ENCODE measurements at regions not wholly inside any gene's neighbourhood (a gene's known extent, or its start where the extent isn't known, plus 50 kb on each side); places are given as distances from the start of the nearest gene placed in this dataset.
"Not testable (repeated sequence)": the region's sequence is repeated elsewhere in the genome, so short reads cannot be mapped to it uniquely, and the experiment has no call there.

DNA sequence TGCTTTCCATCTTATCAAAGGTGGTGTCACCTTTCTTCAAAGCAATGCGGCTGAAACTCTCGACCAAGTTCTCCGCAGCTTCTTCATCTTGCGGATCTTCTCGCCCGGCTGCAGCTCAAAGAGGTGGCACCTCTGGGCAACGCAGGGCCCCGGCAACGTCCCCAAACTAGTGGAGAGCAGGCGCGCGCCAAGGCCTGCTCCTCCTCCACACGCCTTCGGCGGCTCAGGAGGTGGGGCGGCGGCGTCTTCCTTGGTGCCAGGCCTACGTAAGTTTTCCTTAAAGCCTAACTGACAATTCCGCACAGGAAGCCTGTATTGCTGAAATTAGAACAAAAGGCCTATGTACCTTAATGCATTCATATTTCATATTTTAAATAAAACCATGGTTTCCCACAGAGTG lies 112.0 kb downstream of the TMX1 start:
- DNase-seq (ENCODE audit: low read depth): no peak

DNA sequence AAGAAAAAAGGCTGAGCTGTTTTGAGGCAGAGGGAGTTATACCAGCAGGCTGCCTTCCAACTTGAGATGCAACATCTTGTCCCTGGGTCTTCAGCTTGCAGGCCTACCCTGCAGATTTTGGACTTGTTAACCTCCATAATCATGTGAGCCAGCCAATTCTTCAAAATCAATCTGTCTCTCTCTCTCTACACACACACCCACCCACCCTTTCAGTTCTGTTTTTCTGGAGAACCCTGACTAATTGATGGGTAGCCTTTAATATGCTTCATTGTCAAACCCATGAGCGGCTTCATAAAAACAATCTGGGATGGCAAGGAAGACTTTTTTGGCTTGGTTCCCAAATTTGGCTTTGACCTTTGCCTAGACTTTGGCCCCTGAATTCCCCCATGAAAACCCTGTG lies 113.9 kb downstream of the TMX1 start:
- no peak for DNase-seq (ENCODE audit: low read depth)

- no peak for DNase-seq (ENCODE audit: low read depth)
These were observed 114.8 kb downstream of the TMX1 start for GRCh38 chr14:51354846-51355245.

DNA sequence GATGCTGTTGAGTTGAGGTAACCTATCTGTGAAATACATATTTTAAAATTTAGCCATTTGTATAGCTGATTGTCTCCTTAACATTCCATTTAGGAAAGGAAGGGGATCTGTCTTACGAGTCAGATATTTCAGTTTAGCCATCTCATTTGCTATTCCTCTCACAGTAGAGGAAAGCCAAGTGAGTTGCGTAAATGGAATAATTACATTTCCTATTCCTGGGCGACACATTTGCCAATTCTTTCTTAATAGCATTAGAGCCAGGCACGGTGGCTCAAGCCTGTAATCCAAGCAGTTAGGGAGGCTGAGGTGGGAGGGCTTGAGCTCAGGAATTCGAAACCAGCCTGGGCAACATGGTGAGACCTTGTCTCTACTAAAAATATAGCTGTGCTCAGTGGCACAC lies 116.3 kb downstream of the TMX1 start:
- DNase-seq (ENCODE audit: low read depth): peak; percentile 67

DNA sequence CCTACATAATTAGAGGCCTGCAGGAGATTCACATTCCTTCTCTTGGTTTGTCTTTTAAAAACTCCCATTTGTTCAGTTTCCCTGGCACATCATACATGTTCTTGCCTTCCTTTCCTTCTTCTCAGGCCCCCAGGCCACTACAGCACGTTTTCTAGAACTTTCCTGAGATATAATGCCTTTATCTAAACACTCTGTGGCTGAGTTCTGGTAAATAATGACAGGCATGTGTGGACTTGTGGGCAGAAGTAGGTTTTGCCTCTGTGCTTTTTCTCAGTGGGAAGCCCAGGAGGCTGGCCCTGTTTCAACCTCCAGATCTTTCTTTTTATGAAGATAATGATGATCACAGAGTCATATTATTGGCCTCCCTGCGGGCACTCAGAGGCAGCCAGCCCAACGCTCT lies 117.2 kb downstream of the TMX1 start:
- peak; percentile 7 for DNase-seq (ENCODE audit: low read depth)

- no peak for DNase-seq (ENCODE audit: low read depth)
These were observed 120.5 kb downstream of the TMX1 start for GRCh38 chr14:51360592-51360991.

DNA sequence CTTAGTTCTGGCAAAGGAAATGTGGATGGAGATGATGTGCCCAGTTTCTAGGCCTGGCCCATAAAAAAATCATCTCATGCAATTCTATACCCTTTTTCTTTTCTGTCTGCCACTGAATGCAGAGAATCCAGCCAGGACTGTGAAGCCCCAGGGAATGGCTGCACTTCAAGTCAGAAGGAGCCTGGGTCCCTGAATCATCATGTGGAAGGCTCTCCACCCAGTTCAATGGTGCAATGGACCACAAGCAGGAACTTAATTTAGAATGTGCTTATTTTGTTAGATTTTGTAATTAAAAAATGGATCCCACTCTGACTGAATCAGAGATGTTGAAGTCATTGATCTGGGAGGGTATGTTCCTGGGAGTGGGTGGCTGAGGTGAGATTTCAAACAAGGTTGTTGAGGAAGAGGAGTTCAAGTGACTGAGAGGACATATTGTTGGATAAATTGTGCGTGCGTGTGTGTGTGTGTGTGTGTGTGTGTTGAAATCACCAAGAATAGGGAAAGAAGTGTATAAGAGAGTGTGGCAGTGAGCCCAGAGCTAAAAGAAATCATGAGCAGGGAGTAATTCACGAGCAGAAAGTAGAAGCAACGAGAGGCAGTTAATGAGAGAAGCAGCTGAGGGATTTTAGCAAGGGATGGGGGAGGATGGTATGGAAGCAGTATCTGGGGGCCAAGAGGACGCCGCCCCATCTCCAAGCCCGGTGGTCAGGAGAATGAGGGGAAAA lies 125.4 kb downstream of the TMX1 start:
- DNase-seq (ENCODE audit: low read depth): peak; percentile 55

- not testable (repeated sequence) for DNase-seq (ENCODE audit: low read depth)
These were observed 126.4 kb downstream of the TMX1 start for GRCh38 chr14:51366460-51366859.

DNA sequence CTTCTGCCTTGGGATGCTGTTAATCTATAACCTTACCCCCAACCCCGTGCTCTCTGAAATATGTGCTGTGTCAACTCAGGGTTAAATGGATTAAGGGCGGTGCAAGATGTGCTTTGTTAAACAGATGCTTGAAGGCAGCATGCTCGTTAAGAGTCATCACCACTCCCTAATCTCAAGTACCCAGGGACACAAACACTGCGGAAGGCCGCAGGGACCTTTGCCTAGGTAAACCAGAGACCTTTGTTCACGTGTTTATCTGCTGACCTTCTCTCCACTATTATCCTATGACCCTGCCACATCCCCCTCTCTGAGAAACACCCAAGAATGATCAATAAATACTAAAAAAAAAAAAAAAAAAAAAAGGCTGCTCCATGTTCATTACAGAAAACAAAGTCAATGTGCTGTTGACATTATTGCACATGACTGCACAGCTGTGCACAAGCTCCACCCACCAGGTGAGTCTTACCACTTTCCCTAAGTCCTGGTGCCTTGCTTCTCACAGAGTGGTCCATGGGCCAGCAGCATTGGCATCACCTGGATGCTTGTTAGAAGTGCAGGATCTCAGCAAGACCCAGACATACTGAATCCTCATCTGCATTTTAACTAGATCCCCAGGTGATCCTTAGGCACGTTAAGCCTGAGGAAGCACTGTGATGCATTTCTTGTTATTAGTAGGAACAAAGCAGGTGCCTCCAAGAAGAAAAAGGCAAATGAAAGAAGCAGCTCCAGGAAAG lies 127.0 kb downstream of the TMX1 start:
- not testable (repeated sequence) for DNase-seq (ENCODE audit: low read depth)

DNA sequence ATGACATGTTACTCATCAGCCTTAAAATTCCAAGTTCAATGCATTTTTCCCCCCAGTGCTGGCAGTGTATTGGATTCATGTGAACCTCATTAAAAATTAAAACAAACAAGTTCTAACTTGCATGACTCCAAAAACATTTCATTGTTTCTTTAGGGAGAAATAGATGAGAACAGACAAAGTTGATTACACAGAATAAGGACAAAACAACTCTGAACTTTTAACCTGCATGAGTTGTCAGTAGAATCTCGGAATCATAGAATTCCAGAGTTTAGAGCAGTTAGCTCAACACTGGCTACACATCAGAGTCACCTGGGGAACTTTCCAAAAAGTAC lies 127.5 kb downstream of the TMX1 start:
- DNase-seq (ENCODE audit: low read depth): peak; percentile 89

- DNase-seq (ENCODE audit: low read depth): peak; percentile 93
These were observed 128.7 kb downstream of the TMX1 start for GRCh38 chr14:51368721-51369163.

DNA sequence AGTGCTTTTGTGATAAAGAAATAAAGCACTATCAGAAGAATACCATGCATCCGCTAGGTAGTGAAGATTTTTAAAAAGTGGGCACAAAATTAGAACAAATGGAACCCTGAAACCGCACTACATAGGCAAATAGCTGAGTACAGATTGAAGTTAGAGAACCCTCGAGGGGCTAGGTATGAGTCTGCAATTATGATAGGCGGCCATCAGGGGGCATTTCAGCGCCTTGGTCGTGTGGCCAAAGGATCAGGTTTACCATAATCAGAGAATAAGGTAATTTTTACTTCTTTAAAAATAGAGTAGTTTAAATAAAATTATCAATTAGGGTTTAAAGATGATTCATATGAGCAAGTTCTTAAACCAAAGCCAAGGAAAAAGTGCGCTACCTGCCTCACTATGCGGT lies 129.8 kb downstream of the TMX1 start:
- no peak for DNase-seq (ENCODE audit: low read depth)

GRCh38 chr14:51370758-51371386 lies 130.8 kb downstream of the TMX1 start:
- DNase-seq (ENCODE audit: low read depth): no peak

- not testable (repeated sequence) for DNase-seq (ENCODE audit: low read depth)
These were observed 137.1 kb downstream of the TMX1 start for GRCh38 chr14:51377186-51377585.

DNA sequence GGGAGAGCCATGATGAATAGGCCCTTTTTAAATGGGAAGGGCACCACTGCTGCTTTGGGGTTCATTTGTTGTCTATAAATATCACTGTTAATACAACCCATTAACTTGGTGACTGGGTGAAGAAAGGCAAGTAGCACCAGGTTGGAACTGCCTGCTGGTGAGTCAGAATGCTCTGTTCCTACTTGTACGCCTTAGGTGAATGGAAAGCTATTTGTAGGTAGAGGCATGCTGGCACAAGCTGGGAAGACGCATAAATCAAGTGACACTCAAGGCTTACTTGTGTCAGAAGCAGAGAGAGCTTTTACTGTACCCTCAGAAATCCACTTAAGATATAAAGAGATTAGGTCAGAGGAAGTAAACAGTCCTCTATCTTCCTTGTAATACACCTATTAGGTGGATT lies 142.5 kb downstream of the TMX1 start:
- no peak for DNase-seq (ENCODE audit: low read depth)

DNA sequence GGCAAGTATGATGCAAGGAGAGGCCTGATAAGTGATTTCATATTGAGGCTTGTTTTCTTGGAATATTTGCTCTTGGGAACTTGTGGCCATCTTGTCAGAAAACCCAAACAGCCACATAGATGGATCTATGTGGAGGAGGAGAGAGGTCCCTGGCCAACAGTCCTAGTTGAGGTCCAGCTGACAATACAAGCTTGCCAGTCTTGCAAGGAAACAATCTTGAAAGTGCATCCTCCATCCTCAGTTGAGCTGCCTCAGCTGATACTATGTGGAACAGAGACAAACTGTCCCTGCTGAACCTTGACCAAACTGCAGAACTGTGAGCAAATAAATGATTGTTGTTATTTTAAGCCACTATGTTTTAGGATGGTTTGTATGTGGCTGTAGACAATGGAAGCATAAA lies 146.4 kb downstream of the TMX1 start:
- no peak for DNase-seq (ENCODE audit: low read depth)

DNA sequence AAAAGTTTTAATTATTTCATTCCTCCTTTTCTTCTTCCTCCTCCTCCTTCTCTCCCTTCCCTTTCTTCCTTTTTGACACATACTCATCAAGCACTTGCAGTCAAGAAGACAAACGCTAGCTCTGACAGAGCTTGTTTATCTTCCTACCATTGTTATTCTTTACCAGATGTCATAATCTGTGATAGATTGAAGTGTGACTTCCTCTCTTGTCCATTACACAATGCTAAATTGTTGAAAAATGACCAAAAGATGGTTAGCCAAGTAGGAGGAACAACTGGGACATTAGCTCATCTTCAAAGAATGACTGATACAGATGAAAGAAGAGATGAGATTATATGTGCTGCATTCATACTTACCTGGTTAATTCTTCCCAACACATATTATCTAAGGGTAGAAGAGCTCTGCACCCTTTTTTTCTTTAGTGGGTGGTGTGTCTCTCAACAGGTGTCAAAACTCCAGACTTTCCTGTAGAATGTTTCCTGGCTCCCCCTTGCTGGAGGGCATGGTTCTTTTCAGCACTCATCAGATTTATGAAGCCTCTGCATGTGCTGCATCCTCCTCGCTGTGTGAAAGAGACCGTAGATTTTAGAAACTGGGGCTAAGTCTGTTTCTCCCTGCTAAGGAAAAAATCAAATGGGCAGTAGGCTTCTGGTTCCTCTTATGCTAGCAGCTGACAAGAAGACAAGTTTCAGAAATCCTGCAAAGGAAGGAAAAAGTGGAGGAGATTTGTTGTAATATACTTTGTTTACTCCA lies 147.1 kb downstream of the TMX1 start:
- DNase-seq (ENCODE audit: low read depth): peak; percentile 33

DNA sequence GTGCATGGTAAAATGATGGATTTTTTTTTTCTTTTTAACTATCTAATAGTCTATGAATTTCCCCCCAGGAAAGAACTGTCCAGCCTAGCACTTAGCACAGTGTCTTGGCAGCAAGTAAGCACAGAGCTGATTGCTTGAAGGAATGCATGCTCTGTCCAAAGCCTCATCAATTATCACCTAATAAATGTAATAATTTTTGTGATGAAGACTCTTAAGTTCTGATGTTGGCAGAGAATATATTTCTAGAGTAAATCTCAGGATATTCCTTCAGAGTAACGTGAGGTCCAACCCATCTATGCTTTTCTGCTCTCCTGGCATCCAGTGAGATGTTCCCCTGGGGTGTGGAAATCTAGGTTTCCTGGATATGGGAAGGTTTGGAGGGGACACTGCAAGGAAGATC lies 152.4 kb downstream of the TMX1 start:
- DNase-seq (ENCODE audit: low read depth): no peak

DNA sequence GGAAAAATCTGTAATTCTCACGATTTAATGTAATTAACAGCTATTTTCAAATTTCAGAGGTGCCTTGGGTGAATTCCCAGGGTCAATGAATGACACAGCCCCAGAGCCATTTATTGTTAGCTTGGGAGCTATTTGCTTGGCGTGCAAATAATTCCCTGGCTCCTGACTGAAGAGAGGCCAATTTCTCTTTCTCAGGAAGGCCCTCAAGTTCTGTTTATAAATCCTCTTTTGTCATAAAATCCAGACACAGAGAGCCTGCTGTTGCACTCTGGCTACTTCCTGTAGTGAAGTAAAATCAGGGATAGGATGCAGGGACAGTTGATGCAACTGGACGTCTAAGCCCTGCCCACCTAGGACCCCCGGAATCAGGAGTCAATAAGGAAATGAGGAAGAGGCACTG lies 154.3 kb downstream of the TMX1 start:
- no peak for DNase-seq (ENCODE audit: low read depth)

GRCh38 chr14:51394804-51395203 lies 154.8 kb downstream of the TMX1 start:
- DNase-seq (ENCODE audit: low read depth): no peak

GRCh38 chr14:51395361-51395849 lies 155.4 kb downstream of the TMX1 start:
- peak; percentile 90 for DNase-seq (ENCODE audit: low read depth)

- peak; percentile 89 for DNase-seq (ENCODE audit: low read depth)
These were observed 156.3 kb downstream of the TMX1 start for GRCh38 chr14:51396222-51396815.

Measured in fibroblast of gingiva (primary cell).